GM13977 (cell line): ENCODE measurements at regions not wholly inside any gene's neighbourhood (a gene's known extent, or its start where the extent isn't known, plus 50 kb on each side); places are given as distances from the start of the nearest gene placed in this dataset.

ENCODE experiments used
- DNase-seq: peaks from one replicate; pipeline ENCODE4 v3.0.0; 2012; ENCODE audit warnings: low spot score
- CTCF ChIP-seq: IDR thresholded peaks from 2 replicates; pipeline ENCODE4 v1.5.1; 2012; ENCODE audit warnings: mild to moderate bottlenecking, control low read depth; ENCODE audit not compliant: insufficient read depth; ENCODE audit errors: extremely low read depth, missing control alignments
- in situ Hi-C: fragments of 300-500 bp; cut with MboI; formaldehyde crosslinking; loops from one replicate; pipeline ENCODE4 v1.12.0; 2022; ENCODE audit warnings: low sequenced_read_pairs, low pct_unique_long_range_greater_than_20kb, mixed read lengths, inconsistent platforms; ENCODE audit not compliant: unreplicated experiment

DNA sequence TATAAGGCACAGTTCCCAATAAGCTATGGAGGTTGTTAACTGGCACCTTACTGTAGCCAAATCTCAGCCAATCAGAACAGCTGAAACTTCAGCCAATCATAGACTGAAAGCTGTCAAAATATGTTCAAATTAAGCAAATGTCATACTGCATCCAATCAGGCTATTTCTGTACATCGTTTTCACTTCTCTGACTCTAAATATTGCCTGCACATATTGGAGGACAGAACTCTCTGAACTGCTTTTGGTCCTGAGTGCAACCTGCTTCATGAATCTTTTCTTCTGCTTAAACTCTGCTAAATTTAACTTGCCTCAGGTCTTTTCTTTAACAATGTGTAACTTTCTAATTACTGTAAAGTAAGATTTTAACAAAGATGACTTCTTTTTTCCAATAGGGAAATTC, 1198.9 kb upstream of the PCDH7 start:
- in situ Hi-C loops, result no loop called here
- TF ChIP-seq CTCF, result no peak
- no peak for DNase-seq

DNA sequence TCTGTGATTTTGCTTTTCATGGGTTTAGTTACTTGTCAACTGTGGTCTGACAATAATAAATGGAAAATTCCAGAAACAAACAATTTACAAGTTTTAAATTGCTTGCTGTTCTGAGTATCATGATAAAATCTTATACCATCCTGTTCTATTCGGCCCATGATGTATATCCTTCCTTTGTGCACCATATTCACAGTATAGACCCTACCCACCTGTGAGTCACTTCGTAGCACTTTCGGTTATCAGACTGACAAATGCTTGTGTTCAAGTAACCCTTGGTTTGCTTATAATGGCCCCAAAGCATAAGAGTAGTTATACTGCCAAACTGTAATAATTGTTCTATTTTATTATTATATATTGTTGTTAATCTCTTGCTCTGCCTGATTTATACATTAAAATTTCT, 1183.4 kb upstream of the PCDH7 start:
- in situ Hi-C loops, result no loop called here
- no peak for TF ChIP-seq CTCF
- no peak for DNase-seq

DNA sequence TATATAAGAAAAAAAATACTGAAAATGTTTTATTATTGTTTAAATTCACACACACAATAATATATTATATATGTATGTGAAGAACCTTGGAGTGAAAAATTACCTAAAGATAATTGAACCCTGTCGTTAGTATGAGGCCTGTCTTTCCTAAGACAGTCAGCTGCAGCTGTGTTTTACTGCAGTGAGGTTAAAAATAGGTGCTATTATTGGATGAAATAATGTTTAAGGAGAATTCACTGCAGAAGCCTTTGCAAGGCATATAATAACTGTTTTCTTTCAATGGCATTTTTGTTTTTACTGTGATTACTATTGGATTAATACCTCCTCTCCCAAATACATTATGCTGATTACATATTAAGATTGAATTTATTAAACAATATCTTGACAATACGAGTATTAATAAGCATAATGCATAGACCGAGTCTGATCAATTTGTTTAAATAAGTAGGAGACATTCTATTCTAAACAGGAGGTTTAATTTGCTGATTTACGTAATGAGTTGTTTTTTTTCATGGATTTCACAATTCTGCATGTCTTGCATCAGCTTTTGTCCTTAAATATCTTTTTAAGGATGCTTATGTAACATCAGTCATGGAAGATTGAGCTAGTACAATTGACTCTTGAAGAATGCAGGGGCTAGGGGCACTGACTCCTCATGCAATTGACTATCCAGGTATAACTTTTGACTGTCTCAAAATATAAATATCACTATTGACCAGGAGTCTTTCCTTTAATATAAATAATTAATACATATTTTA, 1181.1 kb upstream of the PCDH7 start:
- DNase-seq, result no peak
- TF ChIP-seq CTCF, result no peak
- in situ Hi-C loops, result no loop called here

DNA sequence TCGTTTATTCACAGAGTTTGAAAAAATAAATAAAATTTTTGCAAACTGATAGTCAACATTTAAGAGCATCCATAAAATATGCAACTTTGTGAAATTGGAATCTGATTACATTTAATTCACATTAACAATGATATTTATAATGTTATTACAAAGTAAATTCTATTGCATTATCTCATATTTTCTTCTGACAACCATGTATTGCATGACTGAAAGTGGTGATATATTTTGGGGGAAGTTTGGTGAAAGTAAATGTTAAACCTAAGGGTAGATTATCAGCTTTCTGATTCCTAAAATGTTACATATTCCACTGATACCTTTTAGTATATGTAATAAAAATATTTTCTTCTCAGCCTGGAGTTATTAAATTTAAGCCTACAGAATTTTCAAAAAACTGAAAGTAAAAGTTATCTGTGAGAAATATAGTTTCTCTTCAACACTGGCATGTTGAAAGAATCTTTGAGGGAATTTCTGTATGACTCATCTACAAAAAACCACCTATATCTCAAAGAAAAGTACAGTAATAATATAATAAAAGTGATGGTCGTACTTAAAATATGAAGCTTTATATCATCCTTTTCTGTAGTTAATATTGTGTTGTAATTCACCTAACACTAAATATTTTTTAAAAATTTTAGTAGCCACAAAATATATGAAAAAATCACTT, 1179.6 kb upstream of the PCDH7 start:
- DNase-seq, result peak; percentile 21
- no peak for TF ChIP-seq CTCF
- in situ Hi-C loops, result no loop called here

GRCh38 chr4:29541757-29542156, 1178.4 kb upstream of the PCDH7 start:
- no peak for DNase-seq
- in situ Hi-C loops, result no loop called here
- TF ChIP-seq CTCF, result no peak

DNA sequence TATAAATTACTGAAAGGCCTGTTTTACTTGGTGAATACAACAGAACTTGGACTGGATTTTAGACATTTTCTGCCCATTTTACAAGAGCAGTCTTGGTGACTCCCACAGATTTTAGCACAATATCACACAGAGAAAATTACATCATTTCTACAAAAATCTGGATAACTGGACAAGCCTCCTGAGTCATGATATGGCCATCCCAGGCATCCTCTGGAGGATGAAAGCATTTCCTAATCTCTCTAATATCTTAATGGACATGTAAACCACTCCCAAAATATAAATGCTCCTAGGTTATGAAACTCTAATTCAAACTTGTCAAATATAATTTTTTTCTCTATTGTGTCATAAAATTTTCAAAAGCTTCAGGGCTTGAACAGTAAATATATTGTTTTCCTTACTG, 1170.8 kb upstream of the PCDH7 start:
- in situ Hi-C loops, result no loop called here
- no peak for TF ChIP-seq CTCF
- no peak for DNase-seq

GRCh38 chr4:29551821-29552220, 1168.3 kb upstream of the PCDH7 start:
- no peak for DNase-seq
- TF ChIP-seq CTCF, result no peak
- in situ Hi-C loops, result no loop called here
